SH-SY5Y (cell line): ENCODE measurements at regions not wholly inside any gene's neighbourhood (a gene's known extent, or its start where the extent isn't known, plus 50 kb on each side); places are given as distances from the start of the nearest gene placed in this dataset.

Experiments used
- GATA2 ChIP-seq: IDR thresholded peaks from 2 replicates; pipeline ENCODE4 v1.6.1; 2011; ENCODE audit warnings: mild to moderate bottlenecking, low read depth, low read length
- GATA3 ChIP-seq: IDR thresholded peaks from 2 replicates; pipeline ENCODE4 v1.6.1; 2011; ENCODE audit warnings: low read depth, mild to moderate bottlenecking, low read length, moderate library complexity

DNA sequence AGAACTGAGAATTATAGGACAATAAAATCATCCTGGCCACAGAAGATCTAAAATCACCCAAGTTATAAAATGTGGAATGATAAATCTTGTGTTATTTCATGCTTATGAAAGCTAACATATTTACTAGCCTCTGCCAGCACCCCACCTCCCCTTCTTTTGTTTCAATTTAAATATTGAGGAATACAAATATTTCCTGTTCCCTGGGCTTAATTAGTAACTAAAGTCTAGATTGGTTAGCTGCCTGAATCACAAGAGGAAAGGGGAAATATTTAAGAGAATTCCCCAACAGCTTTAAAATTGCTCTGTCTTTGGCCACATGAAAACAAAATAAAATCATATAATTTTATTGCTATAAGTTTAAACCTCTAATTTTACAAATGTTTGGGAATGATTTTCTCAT, 287.0 kb downstream of the PRELID2 start:
- no peak for TF ChIP-seq GATA3
- TF ChIP-seq GATA2, result no peak
